GM20000 (cell line): ENCODE measurements at regions not wholly inside any gene's neighbourhood (a gene's known extent, or its start where the extent isn't known, plus 50 kb on each side); places are given as distances from the start of the nearest gene placed in this dataset.

Experiments used
- DNase-seq: peaks from one replicate; pipeline ENCODE4 v3.0.0; 2012; ENCODE audit warnings: low spot score
- TF ChIP-seq, protein P1 (sequence below): IDR thresholded peaks from 2 replicates; pipeline ENCODE4 v1.5.1; 2012; ENCODE audit warnings: mild to moderate bottlenecking, control low read depth; ENCODE audit errors: extremely low read depth, missing control alignments

DNA sequence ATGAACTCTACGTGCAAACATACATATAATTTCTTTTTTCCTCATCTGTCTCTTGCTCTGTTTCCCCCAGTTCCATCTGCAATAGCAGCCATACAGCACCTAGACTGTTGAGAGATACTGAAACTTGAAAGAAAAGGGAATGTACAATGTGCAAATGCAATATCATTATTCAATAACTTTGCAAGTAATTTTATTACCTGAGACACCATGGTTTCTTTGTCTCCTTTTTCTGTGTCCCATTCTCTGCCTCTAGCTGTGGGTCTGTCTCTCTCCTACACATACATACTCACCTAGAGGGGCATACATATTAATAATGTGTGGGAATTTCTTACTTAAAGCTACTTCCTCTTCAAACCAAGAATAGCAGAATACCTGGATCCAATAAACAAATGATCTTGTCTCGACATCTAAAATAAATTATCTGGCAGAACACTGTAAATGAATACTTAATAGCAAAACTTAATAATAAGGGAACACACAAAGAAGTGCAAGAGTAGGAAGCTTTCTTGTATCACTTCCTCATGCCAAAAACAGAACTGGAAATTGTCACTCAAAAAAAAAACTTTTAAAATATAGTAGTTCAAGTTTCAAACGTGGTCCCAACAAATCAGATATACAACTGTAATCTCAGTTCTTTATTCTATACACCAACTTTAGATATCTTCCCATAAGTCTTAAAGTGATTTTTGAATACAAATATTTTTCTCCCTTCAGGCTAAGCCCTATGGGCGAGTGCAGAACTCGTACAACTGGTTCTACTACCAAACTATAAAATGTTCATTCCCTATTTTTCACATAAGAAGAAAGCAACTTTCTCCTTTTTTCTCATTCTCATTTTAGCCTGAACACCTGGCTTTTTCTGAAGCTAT lies 194.6 kb downstream of the NRIP1 start:
- no peak for DNase-seq
- TF ChIP-seq, protein P1, sequence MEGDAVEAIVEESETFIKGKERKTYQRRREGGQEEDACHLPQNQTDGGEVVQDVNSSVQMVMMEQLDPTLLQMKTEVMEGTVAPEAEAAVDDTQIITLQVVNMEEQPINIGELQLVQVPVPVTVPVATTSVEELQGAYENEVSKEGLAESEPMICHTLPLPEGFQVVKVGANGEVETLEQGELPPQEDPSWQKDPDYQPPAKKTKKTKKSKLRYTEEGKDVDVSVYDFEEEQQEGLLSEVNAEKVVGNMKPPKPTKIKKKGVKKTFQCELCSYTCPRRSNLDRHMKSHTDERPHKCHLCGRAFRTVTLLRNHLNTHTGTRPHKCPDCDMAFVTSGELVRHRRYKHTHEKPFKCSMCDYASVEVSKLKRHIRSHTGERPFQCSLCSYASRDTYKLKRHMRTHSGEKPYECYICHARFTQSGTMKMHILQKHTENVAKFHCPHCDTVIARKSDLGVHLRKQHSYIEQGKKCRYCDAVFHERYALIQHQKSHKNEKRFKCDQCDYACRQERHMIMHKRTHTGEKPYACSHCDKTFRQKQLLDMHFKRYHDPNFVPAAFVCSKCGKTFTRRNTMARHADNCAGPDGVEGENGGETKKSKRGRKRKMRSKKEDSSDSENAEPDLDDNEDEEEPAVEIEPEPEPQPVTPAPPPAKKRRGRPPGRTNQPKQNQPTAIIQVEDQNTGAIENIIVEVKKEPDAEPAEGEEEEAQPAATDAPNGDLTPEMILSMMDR: no peak

DNA sequence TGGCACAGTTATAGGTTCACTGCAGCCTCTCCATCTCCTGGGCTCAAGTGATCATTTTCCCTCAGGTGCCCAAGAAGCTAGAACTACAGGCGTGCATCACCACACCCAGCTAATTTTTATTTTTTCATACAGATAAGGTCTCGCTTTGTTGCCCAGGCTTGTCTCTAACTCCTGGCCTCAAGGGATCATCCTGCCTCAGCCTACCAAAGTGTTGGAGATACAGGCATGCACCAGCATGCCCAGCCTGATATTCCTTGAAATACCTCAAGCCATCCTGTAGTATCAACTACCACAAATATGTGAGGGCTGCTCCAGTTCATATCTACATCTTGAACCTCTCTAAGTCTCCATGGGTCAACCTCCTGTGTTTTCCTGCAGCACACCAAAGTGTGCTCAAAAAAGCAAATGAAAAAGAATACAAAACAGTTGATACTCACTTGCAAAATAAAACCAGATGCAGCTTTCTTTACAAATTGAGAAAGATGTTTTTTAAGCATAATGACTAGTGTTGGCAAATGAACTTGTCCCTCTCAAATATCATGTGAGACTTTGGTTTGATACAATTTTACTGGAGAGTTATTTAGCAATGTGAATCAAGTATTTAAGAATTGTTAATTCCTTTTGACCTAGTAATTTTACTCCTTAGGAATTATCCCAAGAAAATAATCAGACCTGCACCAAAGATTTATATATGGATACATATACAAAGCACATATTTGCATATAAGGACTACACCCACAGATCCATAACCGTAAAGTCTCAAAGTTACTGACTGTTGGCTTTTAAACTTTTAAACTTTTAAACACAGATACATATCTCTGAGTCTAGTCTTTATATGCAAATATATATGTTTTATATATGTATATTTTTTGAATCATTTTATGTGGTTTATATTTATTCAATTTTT lies 197.7 kb downstream of the NRIP1 start:
- DNase-seq: no peak
- TF ChIP-seq, protein P1: no peak

- peak; percentile 57 for DNase-seq
- TF ChIP-seq, protein P1: peak; percentile 81
These were observed 200.4 kb downstream of the NRIP1 start for GRCh38 chr21:14864211-14865021.

DNA sequence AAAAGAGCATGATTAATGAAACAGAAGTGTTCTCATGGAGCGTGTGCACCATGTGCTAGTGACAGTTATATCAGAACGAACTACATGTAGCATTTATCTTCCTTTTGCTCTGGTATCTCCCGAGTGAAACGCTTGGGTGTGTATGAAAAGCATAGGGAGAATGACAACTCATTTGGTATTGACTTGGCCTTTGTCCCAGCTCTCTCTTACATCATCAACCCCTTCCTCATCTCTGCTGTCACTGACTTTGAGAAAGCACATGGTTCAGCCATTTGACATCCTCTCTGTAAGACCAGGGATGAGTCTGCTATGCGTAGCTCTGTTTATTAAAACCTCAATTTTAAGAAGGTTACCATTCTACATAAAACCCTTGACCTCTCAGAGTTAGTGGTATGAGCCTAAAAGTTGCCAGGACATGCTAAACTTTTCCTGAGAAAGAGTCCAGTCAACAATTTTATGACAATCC lies 201.0 kb downstream of the NRIP1 start:
- DNase-seq: no peak
- TF ChIP-seq, protein P1: no peak

- TF ChIP-seq, protein P1: peak; percentile 23
- no peak for DNase-seq
These were observed 201.7 kb downstream of the NRIP1 start for GRCh38 chr21:14862794-14863720.

DNA sequence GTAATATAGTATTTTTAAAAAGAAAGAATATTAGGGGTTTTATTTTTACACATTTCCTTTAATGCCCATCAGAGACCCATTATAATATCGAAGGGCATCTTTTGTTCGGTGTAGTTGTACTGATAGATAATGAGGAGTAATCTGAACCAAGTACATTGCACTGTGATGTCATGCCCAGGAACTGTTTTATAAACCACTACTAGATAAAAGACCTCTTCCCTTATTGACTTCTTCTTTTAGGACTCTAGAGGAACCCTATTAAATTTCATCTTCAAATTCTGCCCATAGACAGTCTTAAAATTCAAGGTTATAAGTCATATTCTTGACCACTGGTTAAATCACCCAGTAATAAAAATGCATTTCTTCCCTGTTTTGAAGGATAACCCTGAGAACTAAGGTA lies 206.5 kb downstream of the NRIP1 start:
- no peak for DNase-seq
- TF ChIP-seq, protein P1: no peak
